GM12878 (cell line): ENCODE measurements at regions not wholly inside any gene's neighbourhood (a gene's known extent, or its start where the extent isn't known, plus 50 kb on each side); places are given as distances from the start of the nearest gene placed in this dataset.

ENCODE experiments used
- ATAC-seq: fragments of 200-7000 bp; cut with Tn5 transposase; 3 replicates; pipeline ENCODE4 v1.9.1; 2020; ENCODE audit warnings: mild to moderate bottlenecking, moderate library complexity
- BruUV-seq: library from RNA; stranded (reverse); fragments of 400-500 nt; replicated peaks from 2 replicates; lab custom pipeline; 2021; lab: Mats Ljungman, UMichigan
- CTCF ChIA-PET: fragments of 300-600 bp; sonication (Branson Sonifier 250); formaldehyde crosslinking; extraction: SDS; loops from one replicate; lab custom pipeline; 2021; ENCODE audit warnings: inconsistent platforms; lab: Yijun Ruan, JAX
- POLR2A ChIA-PET: fragments of 350-600 bp; formaldehyde crosslinking; extraction: SDS; loops from one replicate; lab custom pipeline; 2021; ENCODE audit warnings: inconsistent platforms; lab: Charles Lee
- RAD21 ChIA-PET: fragments of 300-600 bp; sonication (Branson Sonifier 250); formaldehyde crosslinking; loops from one replicate; lab custom pipeline; 2023; ENCODE audit warnings: antibody characterized with exemption; ENCODE audit not compliant: unreplicated experiment; lab: Charles Lee
- SMC1A ChIA-PET: fragments of 300-600 bp; sonication (Branson Sonifier 250); formaldehyde crosslinking; loops from one replicate; lab custom pipeline; 2023; ENCODE audit not compliant: unreplicated experiment, uncharacterized antibody; lab: Charles Lee
- DNase-seq: peaks from one replicate; pipeline ENCODE4 v3.0.0-alpha.2; 2011; ENCODE audit warnings: low read depth, low spot score
- FAIRE-seq: peaks from 3 replicates; lab custom pipeline; 2011; peaks lifted over from hg19 to GRCh38; lab: Jason Lieb, UNC
- H2AFZ ChIP-seq: 2 replicates; pipeline ENCODE4 v1.6.0; 2011; ENCODE audit warnings: low read depth, low read length, control low read depth; ENCODE audit not compliant: control insufficient read depth
- H3K27ac ChIP-seq: 2 replicates; pipeline ENCODE4 v1.5.1; 2011; ENCODE audit warnings: control low read depth; ENCODE audit not compliant: control insufficient read depth, insufficient read depth
- H3K27me3 ChIP-seq, 2 experiments: replicated peaks in 1 of 2; 2 replicates each; pipeline versions ENCODE4 v1.6.0 to v1.6.1; 2011; ENCODE audit warnings: low read length in 1 of 2; ENCODE audit not compliant: control insufficient read depth in 2 of 2, insufficient read depth in 2 of 2
- H3K36me3 ChIP-seq, 2 experiments: 2 replicates each; pipeline ENCODE4 v1.5.1; 2011; ENCODE audit warnings: low read length in 1 of 2; ENCODE audit not compliant: control insufficient read depth in 2 of 2, insufficient read depth in 2 of 2
- H3K4me1 ChIP-seq: 2 replicates; pipeline ENCODE4 v1.6.1; 2011; ENCODE audit warnings: mild to moderate bottlenecking, low read length, moderate library complexity, mixed read lengths; ENCODE audit not compliant: control insufficient read depth, insufficient read depth
- H3K4me2 ChIP-seq: 2 replicates; pipeline ENCODE4 v1.6.0; 2011; ENCODE audit warnings: control low read depth; ENCODE audit not compliant: control insufficient read depth, insufficient read depth
- H3K4me3 ChIP-seq: fragments of 200-600 bp; sonication (generic); 2 replicates; pipeline ENCODE4 v1.5.1; 2016
- H3K79me2 ChIP-seq: 2 replicates; pipeline ENCODE4 v1.6.0; 2011; ENCODE audit warnings: low read length; ENCODE audit not compliant: control insufficient read depth, insufficient read depth
- H3K9ac ChIP-seq: 2 replicates; pipeline ENCODE4 v1.8.0; 2011; ENCODE audit warnings: low read length, control low read depth, mixed read lengths; ENCODE audit not compliant: control insufficient read depth, insufficient read depth
- H3K9me3 ChIP-seq: replicated peaks from 3 replicates; pipeline ENCODE4 v1.5.1; 2011; ENCODE audit warnings: mild to moderate bottlenecking, low read length; ENCODE audit not compliant: control insufficient read depth, insufficient read depth
- H4K20me1 ChIP-seq: 2 replicates; pipeline ENCODE4 v1.6.0; 2011; ENCODE audit not compliant: control insufficient read depth, insufficient read depth
- CHD1 ChIP-seq: IDR thresholded peaks from 2 replicates; pipeline ENCODE4 v1.6.1; 2012; ENCODE audit warnings: low read depth, low read length, improper control_type of control experiment
- DPF2 ChIP-seq: fragments of 450-650 bp; IDR thresholded peaks from 2 replicates; pipeline ENCODE4 v1.6.1; 2017; ENCODE audit warnings: mild to moderate bottlenecking
- FOXK2 ChIP-seq: fragments of 450-650 bp; IDR thresholded peaks from 2 replicates; pipeline ENCODE4 v1.6.1; 2017; ENCODE audit warnings: mild to moderate bottlenecking, moderate library complexity
- GATAD2B ChIP-seq: fragments of 450-650 bp; conservative IDR thresholded peaks from 2 replicates; pipeline ENCODE4 v1.6.1; 2017; ENCODE audit warnings: low read depth, mild to moderate bottlenecking, moderate library complexity
- HDAC6 ChIP-seq: fragments of 200-600 bp; sonication (generic); IDR thresholded peaks from one replicate; pipeline ENCODE4 v1.8.0; 2017; ENCODE audit warnings: antibody characterized with exemption; ENCODE audit not compliant: unreplicated experiment
- KLF5 ChIP-seq: fragments of 450-650 bp; IDR thresholded peaks from 2 replicates; pipeline ENCODE4 v1.6.1; 2014; ENCODE audit warnings: mild to moderate bottlenecking; ENCODE audit not compliant: partially characterized antibody
- MEF2A ChIP-seq: IDR thresholded peaks from 2 replicates; pipeline ENCODE4 v1.6.1; 2011; ENCODE audit warnings: low read depth, mild to moderate bottlenecking, low read length, moderate library complexity; ENCODE audit not compliant: insufficient read depth
- MXI1 ChIP-seq: fragments of 150-350 bp; IDR thresholded peaks from 2 replicates; pipeline ENCODE4 v1.6.1; 2011; ENCODE audit warnings: low read depth, mild to moderate bottlenecking, inconsistent platforms, low read length, improper control_type of control experiment
- NBN ChIP-seq: fragments of 450-650 bp; IDR thresholded peaks from 2 replicates; pipeline ENCODE4 v1.6.1; 2016
- NFYB ChIP-seq: IDR thresholded peaks from 2 replicates; pipeline ENCODE4 v1.6.1; 2011; ENCODE audit warnings: low read depth, mild to moderate bottlenecking, low read length, improper control_type of control experiment, moderate library complexity; ENCODE audit not compliant: insufficient read depth
- NR2C1 ChIP-seq: fragments of 450-650 bp; IDR thresholded peaks from 2 replicates; pipeline ENCODE4 v1.6.1; 2017; ENCODE audit warnings: antibody characterized with exemption, mild to moderate bottlenecking, moderate library complexity
- NR2F1 ChIP-seq: fragments of 450-650 bp; conservative IDR thresholded peaks from 2 replicates; pipeline ENCODE4 v1.6.1; 2017; ENCODE audit warnings: mild to moderate bottlenecking
- PRDM15 ChIP-seq: fragments of 450-650 bp; formaldehyde crosslinking; IDR thresholded peaks from 2 replicates; pipeline ENCODE4 v1.4.0; 2020; ENCODE audit warnings: mild to moderate bottlenecking, moderate library complexity
- RAD51 ChIP-seq: fragments of 450-650 bp; IDR thresholded peaks from 2 replicates; pipeline ENCODE4 v1.6.1; 2016; ENCODE audit warnings: moderate library complexity, mild to moderate bottlenecking, inconsistent platforms
- RELB ChIP-seq: fragments of 450-650 bp; IDR thresholded peaks from 2 replicates; pipeline ENCODE4 v1.6.1; 2017; ENCODE audit warnings: low read depth, mild to moderate bottlenecking, moderate library complexity
- RFX5 ChIP-seq: IDR thresholded peaks from 2 replicates; pipeline ENCODE4 v1.6.1; 2011; ENCODE audit warnings: low read depth, low read length, improper control_type of control experiment
- SMAD1 ChIP-seq: fragments of 450-650 bp; IDR thresholded peaks from 2 replicates; pipeline ENCODE4 v1.6.1; 2018; ENCODE audit warnings: mild to moderate bottlenecking, low read depth; ENCODE audit not compliant: partially characterized antibody
- SUPT20H ChIP-seq: IDR thresholded peaks from 2 replicates; pipeline ENCODE4 v1.6.1; 2011; ENCODE audit warnings: low read depth, mild to moderate bottlenecking, low read length, moderate library complexity, borderline replicate concordance; ENCODE audit not compliant: control insufficient read depth
- TAF1 ChIP-seq: IDR thresholded peaks from 2 replicates; pipeline ENCODE4 v1.6.1; 2011; ENCODE audit warnings: mild to moderate bottlenecking, low read depth, low read length, borderline replicate concordance
- USF1 ChIP-seq: IDR thresholded peaks from 2 replicates; pipeline ENCODE4 v1.6.1; 2011; ENCODE audit warnings: borderline replicate concordance, low read depth, mild to moderate bottlenecking, moderate library complexity, mixed read lengths, low read length; ENCODE audit not compliant: insufficient read depth; ENCODE audit errors: extremely low read length
- WGBS: methylation state at CpG from one replicate; pipeline ENCODE4 v1.1.6; 2016; ENCODE audit warnings: low lambda C conversion rate; ENCODE audit not compliant: insufficient replicate concordance, insufficient coverage; ENCODE audit errors: missing lambda C conversion rate; 5-methylcytosine and 5-hydroxymethylcytosine counted together
- in situ Hi-C: fragments of 300-500 bp; cut with MboI; formaldehyde crosslinking; loops from 9 replicates; pipeline ENCODE4 v1.14.3; 2018; ENCODE audit warnings: mixed read lengths
- intact Hi-C: fragments of 100-400 bp; cut with micrococcal nuclease; formaldehyde crosslinking; loops from one replicate; pipeline ENCODE4 v1.14.2; 2022; ENCODE audit not compliant: unreplicated experiment

- TF ChIP-seq PRDM15 (no peak), TAF1 (no peak), SUPT20H (no peak), DPF2 (no peak), RELB (no peak), FOXK2 (no peak)
- TF ChIP-seq, all 136 proteins: peak for 0
Measured at GRCh38 chr11:119531623-119532022, 108.7 kb upstream of the THY1 start (continued).

GRCh38 chr11:119531056-119531455, 108.1 kb upstream of the THY1 start:
- no peak for ATAC-seq
- 38% methylated on average over 3 of the region's 3 CpGs for WGBS
- intact Hi-C loops = no loop called here
- H3K4me2 ChIP-seq = no peak overlapping the region
- H4K20me1 ChIP-seq = no peaks in the 10 kb centered on the region; the same call in 1 of the 2 replicates
- H3K9ac ChIP-seq = no peak overlapping the region
- H3K27me3 ChIP-seq = no peaks in the 10 kb centered on the region; a peak in 1 of 4 replicates
- H3K36me3 ChIP-seq = no peaks in the 10 kb centered on the region
- no peak overlapping the region for H3K27ac ChIP-seq
- H3K9me3 ChIP-seq = no peaks in the 10 kb centered on the region
- ChIA-PET SMC1A (no interaction called here), POLR2A (no interaction called here), RAD21 (no interaction called here), CTCF (interaction anchor here (1.5 kb wide), 1 partner anchor 175 kb away, joined by 3 read pairs; no protein-coding TSS in a partner anchor)
- no peak overlapping the region for H2AFZ ChIP-seq
- H3K4me1 ChIP-seq = peaks cover 3% of the 10 kb centered on the region
- BruUV-seq = no TSS peak
- no peak for DNase-seq
- in situ Hi-C loops = no loop called here
- no peaks in the 10 kb centered on the region for H3K79me2 ChIP-seq
- no peak for FAIRE-seq
- no peak overlapping the region for H3K4me3 ChIP-seq
- no peak for TF ChIP-seq KLF5
- TF ChIP-seq DPF2 = no peak
- no peak for TF ChIP-seq NBN
- no peak for TF ChIP-seq MXI1
- TF ChIP-seq USF1 = no peak
- no peak for TF ChIP-seq RAD51
- TF ChIP-seq NR2F1 = no peak
- TF ChIP-seq GATAD2B = no peak
- TF ChIP-seq NR2C1 = no peak
- no peak for TF ChIP-seq HDAC6
- no peak for TF ChIP-seq MEF2A
- no peak for TF ChIP-seq RFX5
- no peak for TF ChIP-seq SMAD1
- TF ChIP-seq NFYB = no peak
- no peak for TF ChIP-seq CHD1
